NCI-H2081 (cell line): ENCODE measurements at regions not wholly inside any gene's neighbourhood (a gene's known extent, or its start where the extent isn't known, plus 50 kb on each side); places are given as distances from the start of the nearest gene placed in this dataset.
"Not testable (repeated sequence)": the region's sequence is repeated elsewhere in the genome, so short reads cannot be mapped to it uniquely, and the experiment has no call there.

Source experiments
- DNase-seq, 2 experiments: peaks; one replicate each; lab custom pipeline; 2025; lab: John Stamatoyannopoulos, UW

DNA sequence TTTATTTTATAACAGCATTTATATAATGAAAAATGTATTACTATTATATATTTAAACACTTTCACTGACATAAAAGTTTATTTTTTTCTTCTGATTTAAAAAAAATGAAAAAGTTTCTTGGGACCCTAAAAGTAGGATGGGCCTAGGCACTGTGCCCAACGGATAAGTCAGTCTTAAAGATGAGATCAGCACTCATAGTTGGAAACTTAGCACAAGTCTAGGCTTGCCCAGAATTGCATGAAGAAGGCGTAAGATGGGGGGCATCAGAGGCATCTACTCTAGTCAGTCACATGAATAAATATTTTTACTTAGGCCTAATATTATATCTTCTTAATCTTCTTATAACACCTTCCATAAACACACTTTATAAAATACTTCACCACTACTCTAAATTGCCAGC is 306.7 kb upstream of the GRID2 start:
- no peak for DNase-seq

DNA sequence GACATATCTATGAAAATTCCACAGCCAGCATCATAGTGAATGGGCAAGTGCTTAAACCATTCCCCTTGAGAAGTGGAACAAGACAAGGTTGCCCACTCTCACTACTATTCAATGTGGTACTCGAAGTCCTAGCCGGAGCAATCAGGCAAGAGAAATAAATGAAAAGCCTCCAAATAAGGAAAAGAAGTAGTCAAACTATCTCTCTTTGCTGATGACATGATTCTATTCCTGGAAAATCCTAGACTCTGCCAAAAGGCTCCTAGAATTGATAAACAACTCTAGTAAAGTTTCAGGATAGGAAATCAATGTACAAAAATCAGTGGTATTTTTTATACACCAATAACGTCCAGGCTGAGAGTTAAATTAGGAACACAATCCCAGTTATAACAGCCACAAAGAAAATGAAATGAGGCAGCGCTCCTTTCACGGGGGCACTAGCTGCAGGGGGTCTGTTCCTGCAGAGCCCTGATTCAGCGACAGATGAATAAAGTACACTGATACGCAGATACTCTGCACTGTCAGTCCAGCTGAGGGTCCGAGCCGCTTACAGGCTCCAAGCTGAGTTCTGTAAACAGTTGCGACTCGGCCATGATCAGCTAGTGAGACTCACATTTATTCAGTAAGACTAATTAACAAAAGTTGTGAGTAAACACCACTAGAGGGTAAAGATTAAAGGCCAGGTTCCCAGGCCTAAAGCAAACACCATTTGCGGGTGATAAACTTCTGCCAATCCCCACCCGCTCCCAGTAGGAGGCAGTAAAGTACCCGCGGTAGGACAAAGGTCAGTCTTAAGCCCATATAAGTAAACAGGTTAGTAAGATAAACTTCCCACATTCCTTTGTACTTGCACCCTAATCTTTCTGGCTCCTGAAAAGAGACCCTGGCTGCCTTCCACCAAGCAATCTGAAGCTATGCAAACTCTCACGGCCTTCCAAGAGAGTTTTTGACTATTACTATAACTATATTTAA is 290.6 kb upstream of the GRID2 start:
- no peak for DNase-seq

DNA sequence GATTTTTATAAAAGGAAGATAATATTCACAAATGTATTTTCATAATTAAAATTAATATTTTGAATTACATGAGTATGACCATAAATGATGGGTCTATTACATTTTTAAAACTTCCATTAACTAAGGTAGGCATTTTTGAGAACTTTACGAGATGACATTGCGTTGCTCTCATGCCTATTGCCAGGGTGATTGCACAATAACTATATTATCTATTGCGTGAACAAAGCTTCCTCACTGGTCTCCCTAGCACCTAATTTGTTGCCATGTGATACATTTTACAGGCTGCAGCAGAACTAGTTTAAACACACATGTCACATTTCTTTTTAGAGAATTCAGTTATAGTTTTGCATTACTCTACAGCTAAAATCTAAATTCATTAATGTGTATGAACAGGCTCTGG is 289.7 kb upstream of the GRID2 start:
- no peak for DNase-seq

DNA sequence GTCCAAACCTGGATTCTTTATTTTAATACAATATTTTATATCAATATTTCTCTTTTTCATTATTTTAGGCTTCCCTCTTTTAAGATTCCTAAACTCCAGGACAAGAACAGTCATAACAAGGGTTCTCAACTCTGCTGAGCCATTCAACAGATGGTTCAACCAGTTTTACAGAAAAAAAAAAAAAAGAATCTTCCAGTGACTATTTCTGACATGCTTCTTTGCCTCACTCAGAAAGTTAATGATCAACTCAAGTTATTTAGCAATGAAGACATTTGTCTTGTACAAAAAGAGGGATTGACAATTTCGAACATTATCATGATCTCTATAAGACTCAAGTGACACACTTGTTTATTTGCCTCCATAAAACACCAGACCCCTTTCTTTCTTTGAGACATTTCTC is 282.6 kb upstream of the GRID2 start:
- DNase-seq, result no peak

DNA sequence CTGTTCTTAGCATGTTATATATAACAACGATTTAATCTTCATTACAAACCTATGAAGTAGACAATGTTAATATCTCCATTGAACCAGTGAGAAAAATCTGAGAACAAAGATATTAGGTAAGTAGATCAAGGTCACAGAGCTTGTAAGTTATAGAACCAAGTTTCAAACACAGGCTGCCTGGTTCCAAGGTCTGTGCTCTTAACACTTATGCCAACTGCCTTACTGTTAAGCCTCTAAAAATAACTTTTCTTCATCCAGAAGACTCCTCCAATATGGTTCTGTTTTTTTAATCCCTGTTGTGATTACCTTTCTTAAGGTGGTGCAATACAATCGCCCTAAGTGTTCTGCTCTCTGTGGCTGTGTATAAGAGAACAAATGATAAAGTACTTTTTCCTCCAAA is 282.0 kb upstream of the GRID2 start:
- no peak for DNase-seq

DNA sequence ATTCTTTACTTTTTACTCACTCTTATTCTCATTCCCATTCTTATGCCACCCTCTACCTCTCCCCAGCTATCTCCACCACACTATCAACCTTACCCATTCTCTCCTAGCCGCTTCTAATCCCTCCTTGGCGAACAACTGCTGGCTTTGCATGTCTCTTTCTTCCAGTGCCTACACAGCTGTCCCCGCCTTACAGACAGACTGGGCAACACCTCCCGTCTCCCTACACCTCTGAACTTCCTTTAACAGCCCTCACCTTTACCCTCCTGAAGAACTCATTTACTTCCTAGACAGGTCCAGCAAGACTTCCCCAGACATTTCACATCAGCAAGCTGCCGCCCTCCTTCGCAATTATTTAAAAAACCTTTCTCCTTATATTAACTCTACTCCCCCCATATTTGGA is 274.9 kb upstream of the GRID2 start:
- DNase-seq, result not testable (repeated sequence)

DNA sequence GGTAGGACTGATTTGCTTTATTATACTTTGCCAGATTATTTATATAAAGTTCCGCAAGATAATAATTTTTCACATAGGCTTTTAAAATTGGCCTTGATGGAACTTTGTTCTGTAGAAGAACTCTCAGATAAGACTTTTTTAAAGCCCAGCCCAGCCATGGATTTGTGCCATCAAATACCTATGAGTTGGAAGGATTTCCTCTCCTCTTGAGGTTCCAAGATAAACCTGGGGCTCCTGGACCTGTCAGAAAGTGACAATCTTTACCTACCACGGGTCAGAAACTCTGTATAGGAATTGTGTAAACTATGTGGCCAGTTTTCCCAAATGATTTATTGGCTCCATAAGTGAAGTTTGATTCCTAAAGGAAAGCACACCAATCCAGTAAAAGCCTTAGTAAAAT is 271.9 kb upstream of the GRID2 start:
- DNase-seq, result no peak

DNA sequence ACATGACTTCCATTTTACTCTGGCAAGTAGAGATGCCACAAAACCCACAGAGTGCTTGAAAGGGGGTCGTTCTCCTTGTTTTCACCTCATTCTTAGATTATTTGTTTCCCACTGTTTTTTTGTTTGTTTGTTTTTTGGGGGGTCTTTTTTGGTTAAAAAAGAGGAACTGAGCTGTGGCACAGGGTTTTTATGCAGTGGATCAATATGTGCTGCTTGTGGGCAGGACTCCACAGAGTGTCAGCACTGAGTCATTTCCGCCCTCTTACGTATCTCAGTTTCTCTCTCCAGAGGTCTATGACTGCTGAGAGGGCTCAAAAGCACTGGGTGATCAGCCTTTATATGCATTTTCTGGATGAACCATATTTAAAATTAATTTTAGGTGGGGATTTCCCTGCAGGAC is 268.1 kb upstream of the GRID2 start:
- DNase-seq, result no peak

DNA sequence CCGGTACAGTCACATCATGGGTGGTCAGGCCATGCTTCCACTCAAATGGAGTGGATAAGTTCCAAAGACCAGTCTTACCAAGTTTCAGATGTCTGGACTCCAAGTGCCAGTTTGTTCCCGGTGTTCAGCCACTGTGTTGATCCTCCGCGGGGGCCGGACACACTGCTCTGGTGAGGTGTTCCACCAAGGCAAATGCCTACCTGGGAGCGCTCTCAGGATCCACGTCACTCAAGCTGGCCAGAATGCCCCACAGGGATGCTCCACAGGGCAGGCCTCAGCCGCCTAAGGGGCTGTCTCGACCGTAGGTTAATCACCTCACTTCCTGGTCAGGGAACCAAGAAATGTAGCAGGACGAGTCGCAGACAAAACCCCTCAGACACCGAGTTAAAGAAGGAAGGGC is 258.0 kb upstream of the GRID2 start:
- DNase-seq, result no peak

DNA sequence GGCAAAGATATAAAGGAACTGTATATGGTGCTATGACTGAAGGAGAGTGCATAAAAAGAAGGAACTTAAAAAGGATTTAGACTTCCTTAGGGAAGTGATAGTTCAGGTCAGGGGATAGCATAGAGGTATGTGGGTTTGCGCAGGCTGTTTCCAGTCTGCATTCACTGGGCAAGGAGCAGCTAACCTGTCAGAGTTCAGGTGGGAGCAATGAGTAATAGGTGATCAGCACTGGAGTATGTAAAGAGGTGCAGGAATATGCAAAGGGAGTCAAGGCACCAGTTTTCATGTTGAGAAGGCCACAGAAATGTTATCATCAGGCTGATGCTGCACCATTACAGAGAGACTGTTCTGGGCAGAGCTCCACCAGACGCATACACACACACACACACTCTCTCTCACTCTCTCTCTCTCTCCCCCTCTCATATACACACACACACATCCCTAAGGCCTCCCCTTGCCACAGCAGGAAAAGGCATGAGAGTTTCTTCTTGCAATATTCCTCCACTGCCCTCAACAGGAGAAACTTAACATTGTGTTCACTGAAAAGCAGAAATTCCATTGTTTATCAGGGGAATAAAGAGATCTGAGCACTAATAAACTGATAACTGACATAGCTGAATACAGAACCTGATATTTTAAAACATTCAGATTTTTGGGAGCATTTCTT is 256.4 kb upstream of the GRID2 start:
- DNase-seq, result peak in 1 of 2 experiments; percentile 0

DNA sequence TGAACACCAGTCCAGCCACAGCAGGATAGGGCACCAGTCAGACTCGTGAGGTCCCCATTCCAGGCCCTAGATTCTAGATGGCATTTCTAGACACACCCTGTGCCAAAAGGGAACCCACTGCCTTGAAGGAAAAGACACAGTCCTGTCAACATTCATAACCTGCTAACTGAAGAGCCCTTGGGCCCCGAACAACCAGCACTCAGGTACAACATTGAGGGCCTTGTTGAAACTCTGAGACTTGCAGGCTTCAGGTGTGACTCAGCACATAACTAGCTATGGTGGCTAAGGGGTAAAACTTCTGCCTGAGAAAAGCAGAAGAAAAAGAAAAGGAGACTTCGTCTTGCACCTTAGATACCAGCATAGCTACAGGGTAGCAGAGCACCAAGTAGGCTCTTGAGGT is 252.9 kb upstream of the GRID2 start:
- no peak for DNase-seq

DNA sequence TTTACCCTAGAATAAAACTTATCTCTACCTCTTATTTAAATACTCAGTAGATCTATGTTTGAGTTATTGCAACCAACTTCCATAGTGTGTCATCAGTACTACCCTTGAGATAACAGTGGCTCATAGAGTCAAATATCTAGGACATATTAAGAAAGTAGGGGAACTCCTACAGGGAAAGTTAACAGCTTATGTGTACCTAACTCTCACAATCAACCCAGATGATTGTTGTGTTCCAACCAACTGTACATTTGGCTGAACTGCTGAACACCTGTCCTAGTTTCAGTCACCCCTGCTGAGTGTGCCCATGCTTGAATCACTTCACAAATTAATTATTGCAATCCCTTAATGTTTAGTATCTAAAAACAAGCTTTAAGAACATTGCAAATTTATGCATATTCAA is 244.2 kb upstream of the GRID2 start:
- peak in 1 of 2 experiments; percentile 64 for DNase-seq

DNA sequence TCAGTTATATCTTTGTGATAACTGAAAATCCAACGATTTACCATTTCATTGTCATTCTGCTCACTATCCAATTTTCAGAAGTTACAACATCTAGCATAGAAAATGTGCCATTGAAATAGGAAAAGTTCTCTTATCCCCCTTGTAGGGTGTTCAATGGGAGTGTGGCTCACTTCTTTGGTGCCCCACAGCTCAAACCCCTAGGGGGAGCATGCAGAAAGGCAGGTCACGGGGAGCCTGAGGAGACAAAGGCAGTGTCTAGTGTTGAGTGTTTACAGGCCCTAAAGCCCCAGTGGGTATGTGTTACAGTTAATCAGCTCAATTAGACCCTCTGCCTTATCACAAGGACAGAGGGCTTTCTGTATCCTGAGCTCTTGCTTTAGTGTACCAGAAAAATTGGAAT is 243.4 kb upstream of the GRID2 start:
- DNase-seq, result peak in 1 of 2 experiments; percentile 28

DNA sequence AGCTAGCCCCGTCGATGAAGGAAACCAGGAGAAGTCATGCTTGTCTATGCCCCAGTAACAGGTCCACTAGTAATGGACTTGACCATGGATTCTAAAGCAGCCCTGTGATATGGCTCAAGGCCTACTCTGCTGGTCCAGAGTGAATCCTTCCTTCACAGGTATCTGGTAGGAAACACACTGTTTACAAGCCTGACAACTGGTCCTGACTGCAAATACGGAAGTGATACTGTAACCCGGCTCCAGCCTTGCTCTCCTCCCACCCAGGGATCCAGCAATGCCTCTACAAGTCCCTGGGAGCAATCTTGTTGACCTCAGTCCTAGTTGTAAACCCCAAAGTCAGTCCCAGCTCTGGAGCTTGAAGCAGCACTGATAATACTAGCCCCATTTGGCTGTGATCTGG is 239.2 kb upstream of the GRID2 start:
- no peak for DNase-seq

DNA sequence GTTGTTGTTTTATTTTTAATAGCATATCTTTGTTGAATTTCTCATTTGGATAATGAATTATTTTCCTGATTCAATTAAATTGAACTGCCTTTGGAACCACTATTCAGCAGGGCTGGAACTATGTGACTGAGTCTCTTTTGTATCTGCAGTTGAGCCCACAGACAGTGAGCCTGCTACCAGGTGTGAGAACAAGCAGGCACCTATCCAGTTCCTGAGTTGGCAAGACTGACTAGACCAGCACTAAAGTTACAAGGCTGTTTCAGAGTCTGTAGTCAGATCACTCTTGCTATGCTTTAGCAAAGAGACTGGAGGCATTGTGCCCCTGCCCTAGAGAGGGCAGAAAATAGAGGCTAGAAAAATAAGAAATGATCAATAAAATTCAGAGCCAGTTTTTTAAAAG is 237.3 kb upstream of the GRID2 start:
- DNase-seq, result no peak

DNA sequence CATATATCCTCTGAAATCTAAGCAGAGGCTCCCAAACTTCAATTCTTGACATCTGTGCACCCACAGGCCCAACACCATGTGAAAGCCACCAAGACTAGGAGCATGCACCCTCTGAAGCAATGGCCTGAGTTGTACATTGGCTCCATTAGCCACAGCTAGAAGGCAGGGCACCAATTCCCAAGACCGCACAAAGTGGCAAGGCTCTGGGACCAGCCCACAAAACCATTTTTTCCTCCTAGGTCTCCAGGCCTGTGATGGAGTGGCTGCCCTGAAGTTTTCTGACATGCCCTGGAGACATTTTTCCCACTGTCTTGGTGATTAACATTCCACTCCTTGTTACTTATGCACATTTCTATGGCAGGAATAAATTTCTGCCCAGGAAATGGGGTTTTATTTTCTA is 232.2 kb upstream of the GRID2 start:
- no peak for DNase-seq

DNA sequence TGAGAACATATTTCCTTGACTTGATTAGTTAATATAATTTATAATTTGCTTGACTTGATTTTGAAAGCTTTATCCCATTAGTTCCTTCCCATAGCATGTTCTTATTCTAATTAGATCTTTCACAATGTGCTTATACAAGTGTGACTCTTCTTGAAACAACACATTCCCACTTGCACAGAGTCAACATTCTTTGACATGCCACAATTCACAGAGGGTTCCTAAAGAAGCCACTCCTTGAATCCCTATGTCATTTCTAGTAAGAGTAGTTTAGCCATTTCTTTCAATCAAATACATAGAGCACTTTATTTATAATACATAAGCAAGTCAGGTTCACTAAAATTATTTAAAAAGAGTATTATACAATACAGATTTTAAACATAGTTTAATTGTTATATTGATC is 228.9 kb upstream of the GRID2 start:
- no peak for DNase-seq

DNA sequence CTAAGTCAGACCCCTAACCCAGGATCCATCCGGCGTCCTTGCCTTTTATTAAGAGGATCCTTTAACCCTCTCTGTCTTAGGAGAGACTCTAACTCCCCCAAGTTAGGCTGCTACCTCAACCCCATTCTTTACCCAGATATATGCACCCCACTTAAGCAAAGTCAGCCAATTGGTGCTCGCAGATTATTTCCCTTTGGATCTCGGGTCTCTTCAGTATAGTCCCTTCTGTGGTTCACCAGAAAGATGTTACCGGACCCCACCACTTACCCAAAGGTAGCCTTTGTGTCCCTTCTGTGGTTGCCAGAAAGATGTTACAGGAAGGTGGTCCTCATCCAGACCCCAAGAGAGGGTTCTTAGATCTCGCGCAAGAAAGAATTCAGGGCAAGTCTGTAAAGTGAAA is 212.9 kb upstream of the GRID2 start:
- DNase-seq, result no peak

DNA sequence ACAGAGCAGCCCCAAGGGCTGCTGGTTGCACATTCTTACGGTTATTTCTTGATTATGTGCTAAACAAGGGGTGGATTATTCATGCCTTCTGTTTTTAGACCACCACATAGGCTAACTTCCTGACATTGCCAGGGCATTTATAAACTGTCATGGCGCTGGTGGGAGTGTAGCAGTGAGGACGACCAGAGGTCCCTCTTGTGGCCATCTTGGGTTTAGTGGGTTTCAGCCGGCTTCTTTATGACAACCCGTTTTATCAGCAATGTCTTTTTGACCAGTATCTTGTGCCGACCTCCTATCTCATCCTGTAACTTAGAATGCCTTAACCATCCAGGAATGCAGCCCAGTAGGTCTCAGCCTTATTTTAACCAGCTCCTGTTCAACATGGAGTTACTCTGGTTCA is 212.4 kb upstream of the GRID2 start:
- no peak for DNase-seq

DNA sequence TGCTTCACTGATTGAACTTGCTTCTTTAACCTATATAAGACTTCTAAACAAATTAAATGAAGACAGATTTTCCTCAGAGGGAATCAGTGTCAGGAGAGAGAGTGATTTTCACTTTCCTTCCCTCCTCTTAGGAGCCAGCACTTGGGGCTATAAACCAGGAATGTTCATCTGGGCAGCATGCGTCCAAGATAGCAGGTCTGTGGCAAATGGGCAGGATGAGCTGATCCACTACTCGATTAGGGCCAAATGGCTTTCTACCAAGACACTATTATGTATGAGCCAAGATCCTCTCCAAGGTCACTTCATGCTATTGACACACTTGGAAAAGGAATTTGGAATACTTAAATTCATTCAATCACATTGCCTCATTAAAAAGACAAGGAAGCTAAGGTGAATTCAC is 203.9 kb upstream of the GRID2 start:
- DNase-seq, result no peak

DNA sequence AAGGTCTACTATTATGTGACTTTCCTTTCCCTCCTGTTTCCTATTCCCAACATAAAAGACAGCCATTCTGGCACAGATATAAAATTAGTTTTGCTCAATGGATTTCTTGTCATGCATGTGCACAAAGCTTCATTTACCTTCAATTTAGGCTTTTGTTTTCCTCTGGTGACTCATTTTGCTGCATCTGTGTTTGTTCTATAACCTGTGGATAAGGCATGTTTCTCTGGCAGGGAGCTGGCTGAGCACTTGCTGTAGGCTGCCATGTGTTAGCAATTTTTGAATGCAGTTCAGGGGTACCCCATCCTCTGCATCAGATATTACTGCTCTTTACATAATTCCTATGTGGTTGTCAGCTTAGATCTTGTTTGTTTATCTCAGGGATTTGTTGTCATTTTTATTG is 202.8 kb upstream of the GRID2 start:
- DNase-seq, result peak; percentile 31 to 82

DNA sequence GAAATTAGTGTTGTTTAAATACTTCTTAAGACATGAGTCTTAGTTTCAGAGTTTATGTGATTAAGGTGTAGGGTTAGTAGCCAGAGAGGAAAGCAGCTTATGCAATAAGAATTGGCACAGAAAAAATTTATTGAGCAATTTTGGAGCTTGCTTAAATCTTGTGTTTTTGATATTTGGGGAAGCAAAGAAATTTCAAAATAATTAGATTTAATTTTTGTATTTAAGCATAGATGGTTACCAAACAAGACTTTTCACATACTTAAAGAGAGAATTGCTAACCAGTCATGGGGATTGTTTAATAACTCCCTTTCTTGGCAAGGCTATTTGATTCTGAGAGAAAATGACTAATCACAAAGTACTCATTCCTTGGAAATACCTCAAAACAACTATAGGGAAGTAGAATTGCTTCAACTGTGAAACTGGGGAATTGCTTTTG is 202.0 kb upstream of the GRID2 start:
- no peak for DNase-seq

DNA sequence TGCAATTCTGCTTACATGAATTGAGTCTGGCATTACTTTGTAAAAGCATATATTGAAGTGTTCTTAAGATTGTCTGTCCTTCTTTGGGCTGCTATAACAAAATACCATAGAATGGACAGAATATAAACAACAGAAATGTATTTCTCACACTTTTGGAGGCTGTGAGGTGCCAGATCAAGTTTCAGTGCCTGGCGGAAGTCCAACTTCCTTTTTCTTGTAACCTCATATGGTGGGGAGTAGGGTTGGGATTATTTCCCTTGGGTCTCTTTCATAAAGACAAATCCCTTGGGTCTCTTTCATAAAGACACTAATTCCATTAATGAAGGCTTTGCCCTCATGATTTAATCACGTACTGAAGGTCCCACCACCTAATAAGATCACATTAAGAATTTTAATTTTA is 199.3 kb upstream of the GRID2 start:
- DNase-seq, result peak in 1 of 2 experiments; percentile 1
